GM23338 (cell line): ENCODE measurements at regions not wholly inside any gene's neighbourhood (a gene's known extent, or its start where the extent isn't known, plus 50 kb on each side); places are given as distances from the start of the nearest gene placed in this dataset.
"Not testable (repeated sequence)": the region's sequence is repeated elsewhere in the genome, so short reads cannot be mapped to it uniquely, and the experiment has no call there.

Experiments
- ATAC-seq: fragments of 200-7000 bp; cut with Tn5 transposase; 3 replicates; pipeline ENCODE4 v1.9.1; 2020
- DNase-seq: peaks from one replicate; pipeline ENCODE4 v3.0.0-alpha.2; 2015; ENCODE audit warnings: low spot score
- H2AFZ ChIP-seq: fragments of 200-600 bp; sonication (generic); 2 replicates; pipeline ENCODE4 v1.8.0; 2016; ENCODE audit warnings: antibody characterized with exemption, mild to moderate bottlenecking, moderate library complexity
- H3F3A ChIP-seq: fragments of 200-600 bp; sonication (generic); replicated peaks from 2 replicates; pipeline ENCODE4 v1.8.0; 2017; ENCODE audit warnings: antibody characterized with exemption, mixed run types, low read depth
- H3K27ac ChIP-seq: fragments of 200-600 bp; sonication (generic); 2 replicates; pipeline ENCODE4 v1.6.1; 2016; ENCODE audit warnings: low read depth
- H3K27me3 ChIP-seq: fragments of 200-600 bp; sonication (generic); 2 replicates; pipeline ENCODE4 v1.8.0; 2016; ENCODE audit warnings: mild to moderate bottlenecking, mixed run types, moderate library complexity; ENCODE audit not compliant: insufficient read depth
- H3K36me3 ChIP-seq: fragments of 200-600 bp; sonication (generic); 2 replicates; pipeline ENCODE4 v1.8.0; 2016; ENCODE audit warnings: mild to moderate bottlenecking; ENCODE audit not compliant: insufficient read depth
- H3K4me1 ChIP-seq: fragments of 200-600 bp; sonication (generic); 2 replicates; pipeline ENCODE4 v1.8.0; 2016; ENCODE audit warnings: mild to moderate bottlenecking, moderate library complexity; ENCODE audit not compliant: insufficient read depth
- H3K4me2 ChIP-seq: fragments of 200-600 bp; sonication (generic); 2 replicates; pipeline ENCODE4 v1.7.1; 2017; ENCODE audit warnings: mixed run types
- H3K4me3 ChIP-seq: fragments of 200-600 bp; sonication (generic); 2 replicates; pipeline ENCODE4 v1.6.1; 2016; ENCODE audit warnings: mixed run types
- H3K79me2 ChIP-seq: fragments of 200-600 bp; sonication (generic); replicated peaks from 2 replicates; pipeline ENCODE4 v1.8.0; 2017; ENCODE audit warnings: mild to moderate bottlenecking; ENCODE audit not compliant: insufficient read depth
- H3K9me2 ChIP-seq: fragments of 200-600 bp; sonication (generic); 2 replicates; pipeline ENCODE4 v1.8.0; 2017; ENCODE audit not compliant: insufficient read depth
- H4K20me1 ChIP-seq: fragments of 200-600 bp; sonication (generic); replicated peaks from 2 replicates; pipeline ENCODE4 v1.8.0; 2017; ENCODE audit warnings: mild to moderate bottlenecking; ENCODE audit not compliant: insufficient read depth
- H3K27ac Mint-ChIP-seq: 2 replicates; pipeline ENCODE4 v1.8.0; 2020; ENCODE audit warnings: inconsistent platforms, mild to moderate bottlenecking, moderate library complexity, mixed read lengths
- H3K27me3 Mint-ChIP-seq: 3 replicates; pipeline ENCODE4 v1.8.0; 2022; ENCODE audit warnings: low read depth, mild to moderate bottlenecking, moderate library complexity, mixed read lengths, inconsistent platforms; ENCODE audit not compliant: insufficient read depth, poor library complexity
- H3K36me3 Mint-ChIP-seq: 3 replicates; pipeline ENCODE4 v1.8.0; 2021; ENCODE audit warnings: low read depth, mild to moderate bottlenecking, inconsistent platforms, moderate library complexity, mixed read lengths
- H3K4me1 Mint-ChIP-seq: 3 replicates; pipeline ENCODE4 v1.8.0; 2020; ENCODE audit warnings: mild to moderate bottlenecking, inconsistent platforms, mixed read lengths
- H3K4me3 Mint-ChIP-seq: 3 replicates; pipeline ENCODE4 v1.8.0; 2021; ENCODE audit warnings: moderate library complexity, mild to moderate bottlenecking, inconsistent platforms, mixed read lengths
- H3K9me3 Mint-ChIP-seq: 3 replicates; pipeline ENCODE4 v1.8.0; 2020; ENCODE audit warnings: moderate library complexity, mild to moderate bottlenecking, inconsistent platforms, mixed read lengths
- CREB1 ChIP-seq: fragments of 250-450 bp; sonication (Bioruptor Pico); IDR thresholded peaks from 2 replicates; pipeline ENCODE4 v1.5.0; 2020; ENCODE audit warnings: low read depth, mild to moderate bottlenecking, moderate library complexity
- CTCF ChIP-seq, 2 experiments: fragments of 200-600 bp in 1 of 2; sonication (generic) in 1 of 2; conservative IDR thresholded peaks; 2 replicates each; pipeline versions ENCODE4 v1.5.1 to v1.6.1; 2016 to 2017; ENCODE audit warnings: antibody characterized with exemption in 2 of 2, low read depth in 2 of 2, mild to moderate bottlenecking in 2 of 2, moderate library complexity in 1 of 2
- ETS1 ChIP-seq: IDR thresholded peaks from 2 replicates; pipeline ENCODE4 v1.6.1; 2016; ENCODE audit warnings: antibody characterized with exemption
- EZH2phosphoT487 ChIP-seq: fragments of 200-600 bp; sonication (generic); IDR thresholded peaks from one replicate; pipeline ENCODE4 v1.8.1; 2018; ENCODE audit warnings: antibody characterized with exemption; ENCODE audit not compliant: unreplicated experiment
- JUNB ChIP-seq: IDR thresholded peaks from one replicate; pipeline ENCODE4 v1.6.1; 2016; ENCODE audit warnings: antibody characterized with exemption; ENCODE audit not compliant: unreplicated experiment
- POLR2AphosphoS5 ChIP-seq: IDR thresholded peaks from 2 replicates; pipeline ENCODE4 v1.6.1; 2016; ENCODE audit warnings: antibody characterized with exemption, low read depth
- REST ChIP-seq: IDR thresholded peaks from one replicate; pipeline ENCODE4 v1.6.1; 2018; ENCODE audit warnings: antibody characterized with exemption; ENCODE audit not compliant: unreplicated experiment
- STAT1 ChIP-seq: IDR thresholded peaks from one replicate; pipeline ENCODE4 v1.6.1; 2016; ENCODE audit warnings: antibody characterized with exemption; ENCODE audit not compliant: unreplicated experiment
- ZNF331 ChIP-seq: fragments of 250-450 bp; sonication (Bioruptor Pico); IDR thresholded peaks from 2 replicates; pipeline ENCODE4 v1.5.0; 2020; ENCODE audit warnings: low read depth, mild to moderate bottlenecking, moderate library complexity
- ZNF462 ChIP-seq: fragments of 250-450 bp; sonication (Bioruptor Pico); IDR thresholded peaks from 2 replicates; pipeline ENCODE4 v1.5.0; 2020; ENCODE audit warnings: mild to moderate bottlenecking, moderate library complexity

GRCh38 chr4:100900945-100901344, 383.1 kb upstream of the EMCN start:
- not testable (repeated sequence) for H3K4me3 Mint-ChIP-seq, H3K27ac Mint-ChIP-seq

GRCh38 chr4:100900134-100900533, 382.3 kb upstream of the EMCN start:
- Histone ChIP-seq H3K4me2 (no peak overlapping the region), H3K4me1 (no peaks in the 10 kb centered on the region), H4K20me1 (no peaks in the 10 kb centered on the region), H3F3A (no peaks in the 10 kb centered on the region), H3K79me2 (no peaks in the 10 kb centered on the region), H3K9me2 (peaks cover 12% of the 10 kb centered on the region; the same call in 1 of the 2 replicates), H3K36me3 (no peaks in the 10 kb centered on the region), H3K27me3 (no peaks in the 10 kb centered on the region), H2AFZ (no peak overlapping the region), H3K4me3 (no peak overlapping the region), H3K27ac (no peak overlapping the region)
- DNase-seq: no peak
- no peak for ATAC-seq
- no peaks in the 10 kb centered on the region for H3K36me3 Mint-ChIP-seq
- H3K4me3 Mint-ChIP-seq: no peak overlapping the region
- H3K27ac Mint-ChIP-seq: no peak overlapping the region
- no peaks in the 10 kb centered on the region for H3K9me3 Mint-ChIP-seq
- H3K4me1 Mint-ChIP-seq: no peaks in the 10 kb centered on the region
- H3K27me3 Mint-ChIP-seq: no peaks in the 10 kb centered on the region
- TF ChIP-seq POLR2AphosphoS5 (no peak), ZNF331 (CRISPR knock-in tag) (no peak), JUNB (no peak), ETS1 (no peak), STAT1 (no peak), CTCF (conservative IDR thresholded peaks at IDR 0.05; ENCODE audit: low read depth in 2 of 2) (no peak), EZH2phosphoT487 (no peak), CREB1 (CRISPR knock-in tag) (no peak), ZNF462 (CRISPR knock-in tag) (no peak), REST (no peak)

More at GRCh38 chr4:100900945-100901344, 383.1 kb upstream of the EMCN start:
- not testable (repeated sequence) for DNase-seq, H3K27ac ChIP-seq, H3K4me2 ChIP-seq, H3K4me3 ChIP-seq, H3K9me3 Mint-ChIP-seq, H3K27me3 Mint-ChIP-seq, H2AFZ ChIP-seq, H3K27me3 ChIP-seq, H3K36me3 Mint-ChIP-seq, H3K36me3 ChIP-seq, H3K79me2 ChIP-seq, H3F3A ChIP-seq, H3K4me1 ChIP-seq, H4K20me1 ChIP-seq, H3K4me1 Mint-ChIP-seq, ATAC-seq
- peaks cover 12% of the 10 kb centered on the region; the same call in 1 of the 2 replicates for H3K9me2 ChIP-seq
